ENCODE measurements at regions not wholly inside any gene's neighbourhood (a gene's known extent, or its start where the extent isn't known, plus 50 kb on each side); places are given as distances from the start of the nearest gene placed in this dataset.

GRCh38 chr3:159761369-159761768, 227.3 kb upstream of the IL12A start:
- Mint-ChIP-seq H3K27ac (peak overlapping the region; percentile 96), H3K9me3 (peaks cover 10% of the 10 kb centered on the region), H3K27me3 (ENCODE audit: insufficient read depth) (peaks cover 8% of the 10 kb centered on the region), H3K4me1 (ENCODE audit: low read depth) (peaks cover 46% of the 10 kb centered on the region), H3K36me3 (ENCODE audit: low read depth) (peaks cover 24% of the 10 kb centered on the region), H3K4me3 (peak overlapping the region; percentile 90)
- TF ChIP-seq CTCF (IDR thresholded peaks at IDR 0.05): no peak
- DNase-seq: peak; percentile 46

- no peak for TF ChIP-seq CTCF (IDR thresholded peaks at IDR 0.05)
- peak overlapping the region; percentile 90 for H3K4me3 Mint-ChIP-seq
These were observed 226.6 kb upstream of the IL12A start for GRCh38 chr3:159761848-159762635.

GRCh38 chr3:159763011-159763601, 225.5 kb upstream of the IL12A start:
- H3K27me3 Mint-ChIP-seq (ENCODE audit: insufficient read depth): peaks cover 8% of the 10 kb centered on the region
- H3K27ac Mint-ChIP-seq: peak overlapping the region; percentile 96
- no peak for TF ChIP-seq CTCF (IDR thresholded peaks at IDR 0.05)
- DNase-seq: peak; percentile 88
- H3K4me1 Mint-ChIP-seq (ENCODE audit: low read depth): peaks cover 46% of the 10 kb centered on the region
- peak overlapping the region; percentile 90 for H3K4me3 Mint-ChIP-seq
- H3K36me3 Mint-ChIP-seq (ENCODE audit: low read depth): peaks cover 28% of the 10 kb centered on the region
- H3K9me3 Mint-ChIP-seq: no peaks in the 10 kb centered on the region

More at GRCh38 chr3:159761848-159762635, 226.6 kb upstream of the IL12A start:
- peaks cover 46% of the 10 kb centered on the region for H3K4me1 Mint-ChIP-seq (ENCODE audit: low read depth)
- peak overlapping the region; percentile 96 for H3K27ac Mint-ChIP-seq
- H3K36me3 Mint-ChIP-seq (ENCODE audit: low read depth): peaks cover 24% of the 10 kb centered on the region
- peaks cover 8% of the 10 kb centered on the region for H3K27me3 Mint-ChIP-seq (ENCODE audit: insufficient read depth)
- DNase-seq: peak; percentile 29
- H3K9me3 Mint-ChIP-seq: peaks cover 3% of the 10 kb centered on the region; the same call in 1 of the 2 replicates

DNA sequence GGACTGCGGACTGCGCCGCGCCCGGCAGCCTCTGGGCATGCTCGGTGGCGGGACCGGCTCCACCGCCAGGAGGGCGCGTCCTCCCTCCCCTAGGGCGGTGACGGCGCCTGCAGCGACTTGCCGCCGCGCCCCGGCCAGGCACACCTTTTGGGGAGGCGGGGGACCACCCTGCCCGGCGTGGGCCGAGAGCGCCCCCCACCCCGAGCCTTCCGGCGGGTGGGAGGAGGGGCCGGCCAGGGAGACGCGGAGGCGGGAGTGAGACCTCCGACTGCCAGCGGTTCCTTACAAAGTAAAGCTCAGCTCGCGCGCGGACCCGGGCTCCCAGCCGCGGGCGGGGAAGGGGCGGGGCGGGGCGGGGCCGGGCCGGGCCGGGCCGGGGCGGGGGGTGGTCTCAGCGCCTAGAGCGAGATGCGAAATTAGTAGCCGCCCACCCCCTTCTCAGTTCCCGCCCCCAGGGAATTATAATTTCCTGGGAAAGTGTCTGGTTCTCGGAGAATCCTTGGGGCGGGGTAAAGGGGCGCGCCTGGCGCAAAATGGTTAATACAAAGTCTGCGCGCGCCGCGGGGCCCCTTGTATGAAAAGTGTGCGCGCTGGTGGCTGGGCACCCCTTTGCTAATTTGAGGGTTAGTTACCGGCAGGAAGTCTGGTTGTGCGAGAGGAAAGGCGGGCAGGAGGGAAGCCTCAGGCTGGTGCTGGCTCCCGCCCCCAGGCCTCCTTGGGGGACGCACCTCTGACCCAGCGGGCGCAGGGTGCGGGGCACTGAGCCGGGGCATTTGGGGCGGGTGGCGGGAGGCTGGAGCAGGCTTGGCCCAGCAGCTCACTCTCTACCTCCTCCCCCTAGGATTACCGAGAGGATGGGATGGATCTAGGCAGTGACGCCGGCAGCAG, 224.8 kb upstream of the IL12A start:
- H3K4me1 Mint-ChIP-seq (ENCODE audit: low read depth): peaks cover 52% of the 10 kb centered on the region
- H3K27ac Mint-ChIP-seq: peak overlapping the region; percentile 99
- peaks cover 8% of the 10 kb centered on the region for H3K27me3 Mint-ChIP-seq (ENCODE audit: insufficient read depth)
- TF ChIP-seq CTCF (IDR thresholded peaks at IDR 0.05): peak; percentile 60
- peak overlapping the region; percentile 100 for H3K4me3 Mint-ChIP-seq
- H3K36me3 Mint-ChIP-seq (ENCODE audit: low read depth): peaks cover 35% of the 10 kb centered on the region
- H3K9me3 Mint-ChIP-seq: no peaks in the 10 kb centered on the region
- peak; percentile 85 for DNase-seq

GRCh38 chr3:159764490-159765029, 224.1 kb upstream of the IL12A start:
- no peak; the same call in 1 of the 2 replicates for TF ChIP-seq CTCF (IDR thresholded peaks at IDR 0.05)
- Mint-ChIP-seq H3K4me1 (ENCODE audit: low read depth) (peaks cover 56% of the 10 kb centered on the region), H3K9me3 (no peaks in the 10 kb centered on the region), H3K27me3 (ENCODE audit: insufficient read depth) (peaks cover 8% of the 10 kb centered on the region), H3K36me3 (ENCODE audit: low read depth) (peaks cover 37% of the 10 kb centered on the region), H3K4me3 (peak overlapping the region; percentile 100), H3K27ac (peak overlapping the region; percentile 99)
- DNase-seq: no peak

Data from HFFc6 (cell line).